ENCODE measurements at regions not wholly inside any gene's neighbourhood (a gene's known extent, or its start where the extent isn't known, plus 50 kb on each side); places are given as distances from the start of the nearest gene placed in this dataset.

GRCh38 chr12:13304924-13305323, 108.4 kb downstream of the EMP1 start:
- WGBS (ENCODE audit: low lambda C conversion rate) = 92% methylated on average over 2 of the region's 2 CpGs
- Histone ChIP-seq H3K79me2 (ENCODE audit: insufficient read depth, low read length) (no peaks in the 10 kb centered on the region), H3K9me3 (ENCODE audit: low read length) (no peaks in the 10 kb centered on the region), H3K9ac (ENCODE audit: insufficient read depth, low read depth, low read length) (no peak overlapping the region), H3K36me3 (replicated peaks in 1 of 2; ENCODE audit: control insufficient read depth in 1 of 2, insufficient read depth in 2 of 2, low read length in 2 of 2) (no peaks in the 10 kb centered on the region), H3K4me1 (ENCODE audit: insufficient read depth, low read length) (no peaks in the 10 kb centered on the region), H3K27me3 (ENCODE audit: control insufficient read depth in 1 of 2, insufficient read depth in 2 of 2, low read length in 2 of 2) (no peaks in the 10 kb centered on the region), H3K4me3 (replicated peaks in 1 of 3; ENCODE audit: insufficient read depth in 1 of 3, low read depth in 2 of 3, low read length in 3 of 3) (no peak overlapping the region), H2AFZ (ENCODE audit: low read length) (no peak overlapping the region), H4K20me1 (ENCODE audit: insufficient read depth, low read length) (no peaks in the 10 kb centered on the region), H3K4me2 (ENCODE audit: low read depth, low read length) (no peak overlapping the region), H3K27ac (ENCODE audit: extremely low read length, insufficient read depth, low read length) (no peak overlapping the region)
- CTCF ChIA-PET (ENCODE audit: low intra/inter-chr PET ratio, low total read pairs) = no interaction called here
- ATAC-seq (no peak), DNase-seq (ENCODE audit: low spot score) (no peak), FAIRE-seq (no peak)
- no TSS peak for BruUV-seq (replicated peaks)
- TF ChIP-seq CBFB (CRISPR knock-in tag; IDR thresholded peaks at IDR 0.05) = no peak
- TF ChIP-seq ZNF253 (CRISPR knock-in tag; IDR thresholded peaks at IDR 0.05; ENCODE audit: borderline replicate concordance) = no peak
- no peak for TF ChIP-seq MXD3 (CRISPR knock-in tag; IDR thresholded peaks at IDR 0.05)
- no peak for TF ChIP-seq PLRG1 (conservative IDR thresholded peaks at IDR 0.05)
- TF ChIP-seq ZMYM2 (CRISPR knock-in tag; IDR thresholded peaks at IDR 0.05) = no peak
- TF ChIP-seq THRA (CRISPR knock-in tag; IDR thresholded peaks at IDR 0.05; ENCODE audit: borderline replicate concordance) = no peak
- TF ChIP-seq KLF16 (CRISPR knock-in tag; IDR thresholded peaks at IDR 0.05) = no peak
- no peak for TF ChIP-seq MTA3 (CRISPR knock-in tag; IDR thresholded peaks at IDR 0.05)
- TF ChIP-seq THAP8 (CRISPR knock-in tag; IDR thresholded peaks at IDR 0.05; ENCODE audit: borderline replicate concordance) = no peak
- POLR2A ChIA-PET = no interaction called here
- in situ Hi-C loops (cut with HindIII; ENCODE audit: extremely low pct_ligation_motif_present, low pct_unique_long_range_greater_than_20kb) = no loop called here
- intact Hi-C loops (cut with micrococcal nuclease; ENCODE audit: unreplicated experiment) = no loop called here

Measured in HepG2 (cell line).